Erythroblast (primary cell): ENCODE measurements at regions not wholly inside any gene's neighbourhood (a gene's known extent, or its start where the extent isn't known, plus 50 kb on each side); places are given as distances from the start of the nearest gene placed in this dataset.

Experiments
- GATA1 ChIP-seq: IDR thresholded peaks from 2 replicates; pipeline ENCODE4 v1.6.1; 2011; ENCODE audit warnings: low read depth, mild to moderate bottlenecking, control low read depth, low read length, moderate library complexity
- POLR2A ChIP-seq: IDR thresholded peaks from 2 replicates; pipeline ENCODE4 v1.6.1; 2011; ENCODE audit warnings: mild to moderate bottlenecking, low read length

DNA sequence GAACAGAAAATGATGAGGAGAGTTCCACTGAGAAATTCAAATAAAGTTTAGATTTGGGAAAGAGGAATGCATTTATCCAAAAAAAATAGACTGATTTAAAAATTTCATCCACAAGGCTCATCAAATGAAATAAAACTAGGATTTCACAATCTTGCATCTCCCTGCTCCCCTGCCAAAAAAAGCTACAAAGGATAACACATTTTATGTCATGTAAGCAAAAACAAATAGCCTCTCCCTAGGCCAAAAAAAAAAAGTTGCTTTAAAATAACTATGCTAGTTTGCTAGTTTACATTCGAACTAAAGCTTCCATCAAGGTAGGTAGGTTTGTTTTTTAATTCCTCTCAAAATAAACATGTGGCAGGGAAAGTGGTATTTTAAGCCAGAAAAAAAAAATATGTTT is 465.5 kb upstream of the ID2 start:
- TF ChIP-seq POLR2A (no peak), GATA1 (no peak)
